SK-N-SH (cell line): ENCODE measurements at regions not wholly inside any gene's neighbourhood (a gene's known extent, or its start where the extent isn't known, plus 50 kb on each side); places are given as distances from the start of the nearest gene placed in this dataset.

ENCODE experiments used
- CTCF ChIP-seq: fragments of 200-600 bp; sonication (generic); IDR thresholded peaks from 2 replicates; pipeline ENCODE4 v1.6.1; 2017; ENCODE audit warnings: antibody characterized with exemption, mild to moderate bottlenecking, moderate library complexity
- FOXM1 ChIP-seq: IDR thresholded peaks from 2 replicates; pipeline ENCODE4 v1.4.0; 2012; ENCODE audit warnings: low read depth, mild to moderate bottlenecking
- MAX ChIP-seq: IDR thresholded peaks from 2 replicates; pipeline ENCODE4 v1.4.0; 2012; ENCODE audit warnings: low read depth
- RAD21 ChIP-seq: IDR thresholded peaks from 2 replicates; pipeline ENCODE4 v1.6.1; 2012; ENCODE audit warnings: mild to moderate bottlenecking, low read length
- TAF1 ChIP-seq: IDR thresholded peaks from 2 replicates; pipeline ENCODE4 v1.6.1; 2012; ENCODE audit warnings: low read depth, mild to moderate bottlenecking, low read length, moderate library complexity, borderline replicate concordance
- USF2 ChIP-seq: fragments of 150-350 bp; IDR thresholded peaks from 2 replicates; pipeline ENCODE4 v1.6.1; 2017; ENCODE audit warnings: antibody characterized with exemption, low read length, low read depth, borderline replicate concordance

GRCh38 chr5:82636591-82636990 lies 358.4 kb upstream of the RPS23 start:
- no peak for TF ChIP-seq TAF1
- TF ChIP-seq CTCF: no peak
- no peak for TF ChIP-seq FOXM1
- no peak for TF ChIP-seq USF2
- no peak for TF ChIP-seq MAX
- TF ChIP-seq RAD21: no peak
